Spleen (tissue), 11 donors: ENCODE measurements at regions not wholly inside any gene's neighbourhood (a gene's known extent, or its start where the extent isn't known, plus 50 kb on each side); places are given as distances from the start of the nearest gene placed in this dataset.

Experiments
- DNase-seq: peaks from one replicate; pipeline ENCODE4 v3.0.0-alpha.2; 2020
- H3K27ac ChIP-seq, 8 donors: fragments of 200-600 bp; sonication (generic) in 7 of 8; 1 replicate in 4 of 8; 2 replicates in 4 of 8; pipeline versions ENCODE4 v1.5.0 to v1.8.0; 2016 to 2021; ENCODE audit warnings: inconsistent platforms in 4 of 8, mild to moderate bottlenecking in 4 of 8, moderate library complexity in 1 of 8
- H3K27me3 ChIP-seq, 7 donors: fragments of 200-600 bp; sonication (generic) in 6 of 7; replicated peaks in 1 of 7; 1 replicate in 4 of 7; 2 replicates in 3 of 7; pipeline versions ENCODE4 v1.5.0 to v1.8.0; 2016 to 2021; ENCODE audit warnings: inconsistent platforms in 3 of 7, mild to moderate bottlenecking in 1 of 7
- H3K36me3 ChIP-seq, 6 donors: fragments of 200-600 bp; sonication (generic) in 5 of 6; 1 replicate in 4 of 6; 2 replicates in 2 of 6; pipeline versions ENCODE4 v1.5.0 to v1.8.0; 2016 to 2021; ENCODE audit warnings: inconsistent platforms in 2 of 6
- H3K4me1 ChIP-seq, 6 donors: fragments of 200-600 bp; sonication (generic) in 5 of 6; 1 replicate in 3 of 6; 2 replicates in 3 of 6; pipeline versions ENCODE4 v1.5.0 to v1.8.0; 2016 to 2021; ENCODE audit warnings: inconsistent platforms in 3 of 6
- H3K4me3 ChIP-seq, 8 donors: fragments of 200-600 bp; sonication (generic) in 7 of 8; 1 replicate in 4 of 8; 2 replicates in 4 of 8; pipeline versions ENCODE4 v1.5.0 to v1.8.0; 2016 to 2021; ENCODE audit warnings: inconsistent platforms in 4 of 8, mild to moderate bottlenecking in 4 of 8, moderate library complexity in 2 of 8
- H3K9me3 ChIP-seq, 8 donors: fragments of 200-600 bp; sonication (generic) in 7 of 8; 1 replicate in 4 of 8; 2 replicates in 4 of 8; pipeline versions ENCODE4 v1.5.0 to v1.8.0; 2016 to 2021; ENCODE audit warnings: inconsistent platforms in 4 of 8
- POLR2A ChIP-seq, 3 donors: fragments of 450-650 bp; IDR thresholded peaks; one replicate each; pipeline ENCODE4 v1.5.1; 2017; ENCODE audit warnings: antibody characterized with exemption in 3 of 3, mild to moderate bottlenecking in 1 of 3
- POLR2AphosphoS5 ChIP-seq, 3 donors: sonication (generic); formaldehyde crosslinking; IDR thresholded peaks; one replicate each; pipeline ENCODE4 v1.5.1; 2017; ENCODE audit warnings: antibody characterized with exemption in 3 of 3
- WGBS, 5 donors: extraction: QIAGEN DNeasy Blood & Tissue Kit in 3 of 5; methylation state at CpG; one replicate each; pipeline versions ENCODE4 v1.1.5 to v1.1.7; 2013 to 2018; 5-methylcytosine and 5-hydroxymethylcytosine counted together
- intact Hi-C: fragments of 100-400 bp; cut with DNase I; formaldehyde crosslinking; loops from one replicate; pipeline ENCODE4 v1.15.0; 2023; ENCODE audit warnings: low total_unique reads
- TF ChIP-seq, protein P1 (sequence below), 11 experiments: fragments of 200-600 bp in 7 of 11; fragments of 450-650 bp in 4 of 11; sonication (generic) in 4 of 11; IDR thresholded peaks in 8 of 11; conservative IDR thresholded peaks in 3 of 11; 1 replicate in 7 of 11; 2 replicates in 4 of 11; pipeline versions ENCODE4 v1.4.0 to v1.8.0; 2016 to 2021; ENCODE audit warnings: antibody characterized with exemption in 11 of 11, inconsistent platforms in 4 of 11, mild to moderate bottlenecking in 1 of 11
- donor health status: healthy with polysubstance abuse.
- donor health status: DM: no; HTN: no; CAD: no; lungs with moderate emphysema.
- donor health status: DM: no; HTN: no; CAD: no.
- donor health status: Bipolar disorder and iron deficiency.
- donor health status: healthy.
- donor health status: DM: no; HTN: no; CAD: no.
- donor health status: DM: yes; HTN: yes; CAD: no.

DNA sequence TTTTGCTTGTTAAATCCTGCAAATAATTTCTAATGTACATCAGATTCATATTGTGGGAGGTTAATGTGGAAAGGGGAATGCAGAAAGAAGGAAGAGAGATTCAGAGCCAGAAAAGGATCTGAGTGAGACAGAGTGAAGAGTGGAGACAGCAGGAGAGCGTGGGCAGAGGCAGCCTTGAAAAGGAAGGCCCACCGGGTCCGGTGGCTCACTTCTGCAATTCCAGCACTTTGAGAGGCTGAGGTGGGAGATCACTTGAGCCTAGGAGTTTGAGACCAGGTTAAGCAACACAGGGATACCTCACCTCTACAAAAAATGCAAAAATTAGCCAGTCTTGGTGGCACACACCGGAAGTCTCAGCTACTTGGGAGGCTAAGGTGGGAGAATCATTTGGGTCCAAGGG lies 222.0 kb upstream of the RAB4A start:
- H3K27ac ChIP-seq, result no peak overlapping the region
- no peak overlapping the region for H3K4me3 ChIP-seq
- no peak for DNase-seq
- TF ChIP-seq, protein P1, sequence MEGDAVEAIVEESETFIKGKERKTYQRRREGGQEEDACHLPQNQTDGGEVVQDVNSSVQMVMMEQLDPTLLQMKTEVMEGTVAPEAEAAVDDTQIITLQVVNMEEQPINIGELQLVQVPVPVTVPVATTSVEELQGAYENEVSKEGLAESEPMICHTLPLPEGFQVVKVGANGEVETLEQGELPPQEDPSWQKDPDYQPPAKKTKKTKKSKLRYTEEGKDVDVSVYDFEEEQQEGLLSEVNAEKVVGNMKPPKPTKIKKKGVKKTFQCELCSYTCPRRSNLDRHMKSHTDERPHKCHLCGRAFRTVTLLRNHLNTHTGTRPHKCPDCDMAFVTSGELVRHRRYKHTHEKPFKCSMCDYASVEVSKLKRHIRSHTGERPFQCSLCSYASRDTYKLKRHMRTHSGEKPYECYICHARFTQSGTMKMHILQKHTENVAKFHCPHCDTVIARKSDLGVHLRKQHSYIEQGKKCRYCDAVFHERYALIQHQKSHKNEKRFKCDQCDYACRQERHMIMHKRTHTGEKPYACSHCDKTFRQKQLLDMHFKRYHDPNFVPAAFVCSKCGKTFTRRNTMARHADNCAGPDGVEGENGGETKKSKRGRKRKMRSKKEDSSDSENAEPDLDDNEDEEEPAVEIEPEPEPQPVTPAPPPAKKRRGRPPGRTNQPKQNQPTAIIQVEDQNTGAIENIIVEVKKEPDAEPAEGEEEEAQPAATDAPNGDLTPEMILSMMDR (IDR thresholded peaks at IDR 0.05 in 8 of 11, conservative IDR thresholded peaks at IDR 0.05 in 3 of 11), result no peak
- TF ChIP-seq POLR2A (IDR thresholded peaks at IDR 0.05), result no peak
- TF ChIP-seq POLR2AphosphoS5 (IDR thresholded peaks at IDR 0.05), result no peak
- H3K4me1 ChIP-seq, result no peaks in the 10 kb centered on the region
- 72 to 86% (median 81%) methylated on average over 4 of the region's 4 CpGs for WGBS, 5 donors
- H3K27me3 ChIP-seq, result no peaks in the 10 kb centered on the region
- no peaks in the 10 kb centered on the region for H3K36me3 ChIP-seq
- H3K9me3 ChIP-seq, result peaks cover 0 to 10% (median 4%) of the 10 kb centered on the region in 8 donors
- intact Hi-C loops, result no loop called here

DNA sequence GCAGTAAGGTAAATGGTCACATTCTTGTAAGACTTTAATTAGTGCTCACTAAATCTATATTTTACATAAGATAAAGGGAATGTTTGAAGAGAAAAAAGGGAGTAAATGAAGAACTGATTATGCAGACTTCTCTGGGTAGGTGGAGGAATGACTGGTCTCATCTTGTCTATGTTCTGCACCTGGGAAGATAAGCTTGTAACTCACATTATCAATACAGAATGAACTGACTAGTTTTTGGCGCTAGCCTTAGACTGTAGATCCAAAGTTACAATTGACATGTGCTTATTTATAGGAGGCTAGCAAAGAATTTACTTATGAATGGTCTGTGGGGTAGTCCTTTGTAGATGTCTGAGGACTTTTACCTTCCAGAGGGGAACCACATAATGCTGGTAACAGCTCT lies 214.9 kb upstream of the RAB4A start:
- Histone ChIP-seq H3K27me3 (no peaks in the 10 kb centered on the region), H3K4me3 (no peak overlapping the region), H3K27ac (no peak overlapping the region), H3K4me1 (peaks cover 0 to 41% (median 32%) of the 10 kb centered on the region in 6 donors), H3K9me3 (peaks cover 0 to 9% (median 4%) of the 10 kb centered on the region in 8 donors), H3K36me3 (no peaks in the 10 kb centered on the region)
- DNase-seq, result no peak
- WGBS, 5 donors, result 92 to 100% (median 98%) methylated on average over 1 of the region's 1 CpG
- TF ChIP-seq, protein P1 (IDR thresholded peaks at IDR 0.05 in 8 of 11, conservative IDR thresholded peaks at IDR 0.05 in 3 of 11), result no peak
- TF ChIP-seq POLR2A (IDR thresholded peaks at IDR 0.05) (no peak), POLR2AphosphoS5 (IDR thresholded peaks at IDR 0.05) (no peak)
- intact Hi-C loops, result no loop called here

DNA sequence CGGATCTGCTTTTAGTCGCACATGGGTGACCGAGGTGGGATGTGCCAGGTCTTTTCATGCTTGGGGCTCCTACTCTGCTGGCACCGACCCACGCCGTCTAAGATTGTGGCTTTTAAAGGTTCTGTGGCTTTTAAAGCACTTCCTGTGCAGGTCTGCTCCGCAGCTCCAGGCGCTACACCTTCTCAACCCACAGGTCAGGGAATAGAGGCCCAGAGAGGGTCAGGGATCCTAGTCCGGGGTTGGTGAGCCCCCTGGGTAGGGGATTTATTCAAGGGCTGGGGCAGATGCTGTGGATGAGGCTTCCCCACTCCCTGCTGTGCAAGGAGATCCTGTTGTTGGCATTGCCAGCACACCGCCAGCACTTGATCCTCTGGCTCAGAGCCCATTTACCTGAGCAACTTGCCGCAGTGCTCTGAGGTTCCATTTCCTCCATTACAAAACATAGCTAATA lies 212.8 kb upstream of the RAB4A start:
- H3K4me3 ChIP-seq, result peak overlapping the region in 1 of 8 donors; percentile 21
- WGBS, 5 donors, result 26 to 51% (median 36%) methylated on average over 10 to 11 of the region's 11 CpGs
- H3K9me3 ChIP-seq, result no peaks in the 10 kb centered on the region
- no peaks in the 10 kb centered on the region for H3K36me3 ChIP-seq
- no peak for DNase-seq
- H3K27ac ChIP-seq, result peak overlapping the region; percentile 40 to 79 (median 69)
- H3K4me1 ChIP-seq, result peaks cover 0 to 60% (median 41%) of the 10 kb centered on the region in 6 donors
- no peaks in the 10 kb centered on the region for H3K27me3 ChIP-seq
- intact Hi-C loops, result no loop called here
- TF ChIP-seq, protein P1 (IDR thresholded peaks at IDR 0.05 in 8 of 11, conservative IDR thresholded peaks at IDR 0.05 in 3 of 11), result no peak
- TF ChIP-seq POLR2AphosphoS5 (IDR thresholded peaks at IDR 0.05) (no peak), POLR2A (IDR thresholded peaks at IDR 0.05) (no peak)

DNA sequence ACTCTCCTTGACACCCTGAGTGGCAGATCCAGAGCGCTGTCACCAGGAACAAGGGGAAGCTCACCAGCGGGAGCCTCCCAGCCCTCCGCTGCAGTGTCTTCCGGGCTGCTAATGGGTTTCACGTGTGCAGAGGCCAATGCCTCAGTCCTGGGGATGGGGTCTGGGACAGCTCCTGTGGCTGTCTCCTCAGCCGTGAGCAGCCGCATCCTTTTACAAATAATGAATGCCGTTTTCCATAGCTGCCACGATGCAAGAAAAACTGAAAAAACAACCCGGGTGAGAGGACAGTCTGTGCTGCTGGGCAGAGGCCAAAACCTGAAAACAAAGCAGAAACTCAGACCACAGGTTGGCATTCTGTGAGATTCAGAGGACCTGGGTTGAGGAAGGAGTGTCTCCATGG lies 212.2 kb upstream of the RAB4A start:
- Histone ChIP-seq H3K9me3 (no peaks in the 10 kb centered on the region), H3K36me3 (no peaks in the 10 kb centered on the region), H3K27me3 (no peaks in the 10 kb centered on the region), H3K4me1 (peaks cover 0 to 65% (median 47%) of the 10 kb centered on the region in 6 donors), H3K4me3 (no peak overlapping the region), H3K27ac (peak overlapping the region; percentile 39 to 79 (median 72))
- peak; percentile 84 for DNase-seq
- TF ChIP-seq POLR2A (IDR thresholded peaks at IDR 0.05) (no peak), POLR2AphosphoS5 (IDR thresholded peaks at IDR 0.05) (peak in 2 of 3 donors; percentile 39 to 64)
- intact Hi-C loops, result no loop called here
- 30 to 52% (median 32%) methylated on average over 10 of the region's 10 CpGs for WGBS, 5 donors
